ENCODE measurements at regions not wholly inside any gene's neighbourhood (a gene's known extent, or its start where the extent isn't known, plus 50 kb on each side); places are given as distances from the start of the nearest gene placed in this dataset.
"Not testable (repeated sequence)": the region's sequence is repeated elsewhere in the genome, so short reads cannot be mapped to it uniquely, and the experiment has no call there.

GRCh38 chr21:23127973-23128372 is 2129.8 kb downstream of the NCAM2 start:
- no peak for DNase-seq

GRCh38 chr21:23130308-23130707 is 2132.1 kb downstream of the NCAM2 start:
- no peak for DNase-seq

DNA sequence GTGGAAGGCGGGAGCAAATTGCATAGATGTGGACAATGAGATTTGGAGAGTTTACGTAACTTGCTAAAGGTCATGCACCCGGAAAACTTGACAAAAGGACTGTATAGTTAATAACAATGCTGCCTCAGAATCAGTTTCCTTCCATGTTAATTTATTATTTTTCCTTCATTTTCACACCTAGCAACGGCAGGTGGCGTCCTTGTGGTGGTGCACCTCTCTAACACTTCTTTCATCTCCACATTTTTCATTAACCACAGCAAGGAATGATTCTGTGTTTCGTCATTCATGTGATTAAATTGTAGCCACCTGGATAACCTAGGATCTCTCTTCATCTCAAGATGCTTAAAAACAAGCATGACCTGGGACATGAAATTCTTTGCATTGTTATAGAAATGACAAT is 2133.0 kb downstream of the NCAM2 start:
- no peak for DNase-seq

DNA sequence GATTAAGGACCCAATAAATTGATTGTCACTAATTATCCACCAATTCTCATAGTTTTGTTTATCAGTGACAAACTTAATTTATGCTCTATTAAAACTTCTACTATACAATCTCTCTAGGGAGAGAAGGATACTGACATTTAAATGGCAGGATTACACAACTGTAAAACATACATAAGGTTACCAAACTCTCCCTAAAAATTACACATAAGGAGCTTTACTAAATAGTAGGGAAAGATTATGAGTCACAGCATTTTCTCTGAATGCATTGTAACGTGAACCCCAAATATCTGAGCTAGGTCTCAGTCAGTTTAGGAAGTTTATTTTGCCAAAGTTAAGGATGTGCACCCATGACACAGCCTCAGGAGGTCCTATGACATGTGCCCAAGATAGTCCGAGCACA is 2140.6 kb downstream of the NCAM2 start:
- DNase-seq = no peak

DNA sequence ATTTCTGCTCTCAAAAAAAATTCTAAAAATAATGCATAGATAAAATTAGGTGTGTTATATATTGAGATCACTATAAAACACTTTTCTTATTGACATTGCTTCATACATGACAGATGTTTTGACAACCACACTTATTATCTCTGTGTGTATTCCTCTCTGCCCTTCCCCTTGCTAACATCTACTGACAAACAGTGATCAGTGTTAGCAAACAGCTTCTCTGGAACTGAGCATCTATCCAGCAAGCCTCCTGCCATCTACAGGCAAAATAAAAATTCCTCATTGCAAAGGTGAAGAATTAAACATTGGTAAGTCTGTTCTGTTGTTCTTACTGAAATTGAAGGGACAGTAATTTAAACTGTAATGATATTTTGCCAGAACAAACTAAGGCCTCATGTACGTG is 2153.9 kb downstream of the NCAM2 start:
- no peak for DNase-seq

GRCh38 chr21:23153842-23154241 is 2155.6 kb downstream of the NCAM2 start:
- DNase-seq = not testable (repeated sequence)

DNA sequence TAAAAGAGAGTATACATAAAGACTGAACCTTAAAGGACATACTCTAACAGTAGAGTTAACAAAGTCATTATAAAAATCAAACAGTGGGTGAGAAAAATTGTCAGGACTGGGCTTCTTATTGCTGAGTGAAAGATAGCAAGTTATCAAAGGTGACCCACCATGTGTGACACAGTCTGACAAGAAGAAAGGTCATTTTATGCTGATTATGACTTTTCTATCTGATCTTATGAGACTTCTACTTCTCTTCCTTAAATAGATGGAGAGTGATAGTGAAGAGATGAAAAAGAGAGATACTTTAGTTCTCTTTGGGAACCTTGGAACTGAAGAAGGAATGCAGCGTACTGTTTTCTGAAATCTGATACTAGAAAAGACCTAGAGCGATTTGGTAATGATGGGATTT is 2157.1 kb downstream of the NCAM2 start:
- no peak for DNase-seq

DNA sequence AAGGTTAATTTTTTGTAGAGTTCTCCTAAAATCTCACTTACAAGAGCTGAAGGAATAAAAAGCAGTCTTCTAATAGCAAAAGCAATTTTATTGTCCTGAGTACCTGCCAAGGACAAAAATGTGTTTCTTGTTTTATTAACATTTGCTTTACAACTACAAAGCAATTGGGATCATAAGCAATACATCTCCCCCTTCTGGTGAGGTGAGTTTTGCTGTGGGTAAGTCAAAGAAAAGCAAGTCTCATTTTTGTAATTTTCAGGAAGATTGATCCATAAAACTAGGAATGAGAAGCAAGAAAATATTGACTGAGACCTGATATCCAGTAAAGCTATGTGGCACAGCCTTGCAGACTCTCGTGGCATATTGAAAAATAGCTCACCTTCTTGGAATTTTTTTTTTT is 2162.7 kb downstream of the NCAM2 start:
- DNase-seq = no peak

DNA sequence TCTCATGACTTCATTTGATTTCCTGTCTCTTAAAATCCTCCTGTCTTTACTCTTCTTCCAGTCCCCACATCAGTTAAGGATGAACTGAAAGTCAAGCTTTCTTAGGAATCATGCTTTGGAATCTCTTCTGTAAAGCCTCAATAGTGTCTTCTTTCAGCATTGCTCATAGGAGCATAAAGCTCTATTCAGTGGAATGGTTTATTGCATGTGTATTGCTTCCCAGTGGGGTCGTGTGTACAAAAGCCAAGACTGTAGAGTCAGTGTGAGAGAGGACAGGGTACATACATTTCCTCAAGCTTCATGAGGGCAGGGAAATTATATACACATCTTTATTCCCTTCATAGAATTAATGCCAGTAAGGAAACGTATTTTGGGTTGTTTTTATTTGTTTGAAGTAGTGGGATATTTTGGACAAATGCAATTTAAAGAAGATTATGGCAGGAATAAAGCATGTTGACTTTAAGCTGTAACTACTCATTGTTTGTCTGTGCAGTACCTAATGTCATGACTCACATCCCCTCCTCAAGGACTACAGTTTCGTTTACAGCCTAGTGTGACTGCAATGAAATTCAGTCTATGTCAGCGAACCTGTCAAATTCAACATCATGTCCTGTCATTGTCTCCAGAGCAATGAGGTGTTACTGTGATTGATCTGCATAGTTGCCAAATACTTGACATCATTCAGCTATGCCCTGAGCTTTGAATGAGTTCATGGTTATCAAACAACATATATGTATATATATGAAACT is 2164.2 kb downstream of the NCAM2 start:
- peak; percentile 2 for DNase-seq
